ENCODE measurements at regions not wholly inside any gene's neighbourhood (a gene's known extent, or its start where the extent isn't known, plus 50 kb on each side); places are given as distances from the start of the nearest gene placed in this dataset.

GRCh38 chr13:85618521-85618920 is 180.7 kb downstream of the SLITRK6 start:
- TF ChIP-seq POLR2A (IDR thresholded peaks at IDR 0.05; ENCODE audit: low read length) (no peak), GATA1 (IDR thresholded peaks at IDR 0.05; ENCODE audit: low read depth, low read length) (no peak)

Data from erythroblast (primary cell).